ENCODE measurements at regions not wholly inside any gene's neighbourhood (a gene's known extent, or its start where the extent isn't known, plus 50 kb on each side); places are given as distances from the start of the nearest gene placed in this dataset.
"Not testable (repeated sequence)": the region's sequence is repeated elsewhere in the genome, so short reads cannot be mapped to it uniquely, and the experiment has no call there.

DNA sequence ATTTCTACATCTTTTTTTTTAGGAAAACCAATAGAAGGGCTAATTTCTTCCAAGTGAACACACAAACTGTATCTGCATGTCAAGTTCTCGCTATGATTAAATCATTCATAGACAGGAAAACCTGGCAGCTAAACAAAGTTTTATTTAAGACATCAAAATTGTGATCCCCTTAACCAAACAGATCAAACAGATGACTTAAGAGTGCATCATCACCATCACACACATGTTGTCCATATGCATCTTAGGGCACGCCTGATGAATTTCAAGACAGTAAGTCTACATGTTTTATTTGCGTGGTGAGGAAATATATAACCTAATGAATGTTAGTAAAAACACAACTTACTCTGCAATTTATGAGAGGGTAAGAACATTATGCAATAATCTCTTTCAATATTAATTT lies 317.0 kb upstream of the ANXA10 start:
- DNase-seq (no peak), ATAC-seq (no peak)
- Mint-ChIP-seq H3K9me3 (peaks cover 11% of the 10 kb centered on the region), H3K27me3 (ENCODE audit: low read depth) (no peaks in the 10 kb centered on the region), H3K4me3 (no peak overlapping the region), H3K36me3 (ENCODE audit: insufficient read depth) (no peaks in the 10 kb centered on the region), H3K4me1 (ENCODE audit: low read depth) (no peaks in the 10 kb centered on the region)

DNA sequence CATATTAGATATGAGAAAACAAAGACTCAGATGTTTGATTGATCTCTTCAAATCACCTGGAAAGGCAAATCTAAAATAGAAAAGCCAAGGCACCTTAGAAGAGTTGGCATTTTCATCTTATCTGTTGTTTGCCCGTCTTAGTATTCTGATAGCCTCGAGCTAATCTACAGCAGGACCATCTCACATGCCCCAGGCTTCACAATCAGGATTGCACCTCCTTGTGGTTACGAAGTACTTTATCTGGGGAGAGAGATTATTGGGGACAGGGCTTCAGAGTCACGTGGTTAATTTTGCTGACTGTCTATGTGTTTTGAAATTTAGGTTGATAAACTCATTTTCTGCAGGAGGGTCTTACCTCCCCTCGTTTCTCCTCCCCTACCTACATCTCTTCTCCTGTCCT lies 313.1 kb upstream of the ANXA10 start:
- DNase-seq (no peak), ATAC-seq (no peak)
- Mint-ChIP-seq H3K36me3 (ENCODE audit: insufficient read depth) (no peaks in the 10 kb centered on the region), H3K4me3 (no peak overlapping the region), H3K4me1 (ENCODE audit: low read depth) (no peaks in the 10 kb centered on the region), H3K9me3 (peaks cover 8% of the 10 kb centered on the region), H3K27me3 (ENCODE audit: low read depth) (no peaks in the 10 kb centered on the region)

DNA sequence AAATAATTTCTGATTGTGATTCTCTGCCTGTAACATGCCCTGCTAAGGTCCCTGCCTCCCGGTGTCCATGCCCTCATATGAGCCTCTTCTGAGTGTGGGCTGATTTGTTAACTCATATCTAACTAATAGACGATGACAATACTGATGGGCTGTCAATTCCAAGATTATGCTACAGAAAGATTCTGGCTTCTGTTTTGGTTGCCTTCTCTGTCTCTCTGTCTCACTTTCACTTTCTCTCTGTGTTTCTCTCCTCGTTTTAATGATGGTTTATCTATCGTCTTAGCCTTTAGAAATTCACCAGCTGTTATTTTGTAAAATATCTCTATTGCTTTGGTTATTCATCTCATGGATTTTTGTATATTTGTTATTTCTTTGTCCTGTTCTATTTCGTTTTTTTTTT lies 312.5 kb upstream of the ANXA10 start:
- Mint-ChIP-seq H3K4me3 (no peak overlapping the region), H3K9me3 (peaks cover 8% of the 10 kb centered on the region), H3K4me1 (ENCODE audit: low read depth) (no peaks in the 10 kb centered on the region), H3K36me3 (ENCODE audit: insufficient read depth) (no peaks in the 10 kb centered on the region), H3K27me3 (ENCODE audit: low read depth) (no peaks in the 10 kb centered on the region)
- ATAC-seq (no peak), DNase-seq (no peak)

DNA sequence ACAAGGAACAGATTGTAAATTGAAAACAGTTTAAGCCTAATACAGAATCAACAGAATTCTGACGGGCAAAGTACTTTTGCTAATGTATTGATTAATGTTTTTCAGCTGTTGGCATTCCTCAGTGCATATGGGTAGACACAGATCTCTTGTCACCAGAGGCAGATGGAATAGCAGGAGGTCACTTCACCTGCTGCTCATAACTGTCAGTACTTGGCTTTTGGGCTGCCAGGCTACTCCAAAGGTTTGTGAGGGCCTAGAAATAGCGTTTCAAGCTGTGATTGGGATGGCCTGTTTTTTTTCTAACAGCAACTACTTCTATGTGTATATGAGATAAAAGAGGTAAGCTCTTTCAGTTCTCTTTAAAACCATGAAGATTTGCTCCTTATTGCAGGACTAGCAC lies 307.5 kb upstream of the ANXA10 start:
- Mint-ChIP-seq H3K9me3 (peaks cover 6% of the 10 kb centered on the region), H3K4me3 (no peak overlapping the region), H3K4me1 (ENCODE audit: low read depth) (no peaks in the 10 kb centered on the region), H3K27me3 (ENCODE audit: low read depth) (no peaks in the 10 kb centered on the region), H3K36me3 (ENCODE audit: insufficient read depth) (no peaks in the 10 kb centered on the region)
- ATAC-seq: no peak
- DNase-seq: no peak

DNA sequence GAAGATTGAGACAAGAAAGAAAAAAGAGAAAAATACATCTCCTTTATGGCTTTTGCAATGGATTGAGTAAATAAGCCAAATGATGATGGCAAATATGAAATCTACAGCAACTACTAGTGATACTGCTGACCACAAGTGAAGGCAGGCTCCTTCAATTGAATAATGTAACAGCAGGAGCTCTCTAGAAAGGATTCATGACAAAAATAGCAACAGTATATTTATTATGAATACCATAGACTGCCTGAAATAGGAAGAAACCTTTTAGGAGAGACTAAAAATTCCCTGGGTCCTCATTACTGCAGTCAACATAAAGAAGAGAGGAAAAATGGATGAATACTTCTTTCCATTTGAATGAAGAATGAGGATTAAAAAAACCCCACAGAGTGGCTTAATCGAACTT lies 306.8 kb upstream of the ANXA10 start:
- no peak for DNase-seq
- no peak for ATAC-seq
- peaks cover 3% of the 10 kb centered on the region for H3K9me3 Mint-ChIP-seq
- H3K36me3 Mint-ChIP-seq (ENCODE audit: insufficient read depth): no peaks in the 10 kb centered on the region
- no peaks in the 10 kb centered on the region for H3K4me1 Mint-ChIP-seq (ENCODE audit: low read depth)
- no peaks in the 10 kb centered on the region for H3K27me3 Mint-ChIP-seq (ENCODE audit: low read depth)
- H3K4me3 Mint-ChIP-seq: no peak overlapping the region

DNA sequence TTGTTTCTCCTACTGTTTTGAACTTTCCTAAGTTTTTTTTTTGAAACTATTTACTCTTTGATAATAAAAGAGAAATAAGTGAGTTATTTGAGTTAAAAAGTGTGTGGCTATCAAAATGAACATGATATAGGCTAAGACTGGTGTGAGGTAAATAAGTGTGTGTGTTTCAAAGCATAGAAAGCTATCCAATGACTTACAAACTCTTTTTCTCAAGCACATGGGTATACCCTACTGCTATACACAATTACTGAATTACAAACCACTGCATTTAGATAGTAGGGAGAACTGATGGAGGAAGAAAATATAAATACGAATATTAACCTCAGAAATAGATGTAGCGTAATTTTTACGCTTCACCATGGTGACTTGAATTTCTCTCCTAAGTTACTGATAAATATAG lies 305.8 kb upstream of the ANXA10 start:
- no peaks in the 10 kb centered on the region for H3K27me3 Mint-ChIP-seq (ENCODE audit: low read depth)
- ATAC-seq: no peak
- H3K36me3 Mint-ChIP-seq (ENCODE audit: insufficient read depth): no peaks in the 10 kb centered on the region

DNA sequence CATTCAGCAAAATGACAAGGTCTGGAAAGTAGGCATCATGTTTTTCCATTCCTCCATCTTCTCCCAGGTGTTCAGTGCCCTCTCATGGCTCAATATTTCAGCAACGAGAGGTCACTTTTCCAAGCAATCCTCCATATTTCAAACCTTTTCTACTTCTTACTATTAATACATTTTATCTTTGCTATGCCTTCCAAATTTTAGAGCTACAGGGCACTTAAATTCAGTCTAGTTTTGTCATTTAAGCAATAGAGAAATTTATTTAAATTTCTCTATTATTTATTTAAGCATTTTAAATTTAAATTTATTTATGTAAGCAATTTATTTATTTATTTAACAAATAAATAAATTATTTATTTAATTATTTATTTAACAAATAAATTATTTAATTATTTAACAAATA lies 305.1 kb upstream of the ANXA10 start:
- Mint-ChIP-seq H3K4me1 (ENCODE audit: low read depth) (no peaks in the 10 kb centered on the region), H3K9me3 (peaks cover 3% of the 10 kb centered on the region), H3K27me3 (ENCODE audit: low read depth) (no peaks in the 10 kb centered on the region), H3K36me3 (ENCODE audit: insufficient read depth) (no peaks in the 10 kb centered on the region), H3K4me3 (no peak overlapping the region)
- no peak for DNase-seq
- ATAC-seq: no peak

More for the DNA sequence above, 305.8 kb upstream of the ANXA10 start:
- H3K4me3 Mint-ChIP-seq: no peak overlapping the region
- H3K4me1 Mint-ChIP-seq (ENCODE audit: low read depth): no peaks in the 10 kb centered on the region
- DNase-seq: no peak
- peaks cover 3% of the 10 kb centered on the region for H3K9me3 Mint-ChIP-seq

DNA sequence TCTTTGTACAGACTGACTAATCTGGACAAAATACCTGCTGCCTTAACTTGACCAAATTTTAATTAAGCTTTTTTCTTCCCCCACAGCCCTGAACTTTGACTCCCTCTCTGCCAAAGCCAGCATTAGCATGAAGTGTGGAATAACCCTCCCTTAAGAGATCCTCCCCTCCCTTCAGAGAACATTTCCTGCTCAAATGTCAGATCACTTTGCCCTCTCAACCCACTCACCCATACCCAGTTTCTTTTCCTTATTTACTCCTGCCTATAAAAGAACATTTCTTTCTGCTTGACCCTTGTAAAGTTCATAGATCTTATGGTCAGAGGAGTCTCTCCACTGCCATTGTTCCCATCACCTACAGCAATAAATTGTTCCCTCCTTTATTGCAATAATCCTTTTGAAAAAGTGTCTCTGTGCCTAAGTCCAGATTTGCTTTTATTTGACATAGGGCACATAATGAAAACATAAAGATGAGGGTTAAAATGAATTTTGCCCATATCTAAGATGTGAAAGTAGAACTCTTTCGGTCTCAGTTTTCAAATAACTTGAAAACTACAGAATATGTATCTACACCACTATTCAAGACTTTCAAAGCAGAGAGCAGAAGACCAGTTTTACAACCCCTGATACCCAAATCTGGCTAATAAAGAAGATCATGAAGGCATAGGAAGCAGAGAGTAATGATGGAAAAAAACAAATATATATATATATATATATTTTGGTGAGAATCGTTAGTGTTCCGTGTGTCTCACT lies 289.7 kb upstream of the ANXA10 start:
- Mint-ChIP-seq H3K4me3 (no peak overlapping the region), H3K36me3 (ENCODE audit: insufficient read depth) (no peaks in the 10 kb centered on the region), H3K27me3 (ENCODE audit: low read depth) (no peaks in the 10 kb centered on the region), H3K4me1 (ENCODE audit: low read depth) (no peaks in the 10 kb centered on the region), H3K9me3 (peaks cover 5% of the 10 kb centered on the region)
- no peak for ATAC-seq
- no peak for DNase-seq

DNA sequence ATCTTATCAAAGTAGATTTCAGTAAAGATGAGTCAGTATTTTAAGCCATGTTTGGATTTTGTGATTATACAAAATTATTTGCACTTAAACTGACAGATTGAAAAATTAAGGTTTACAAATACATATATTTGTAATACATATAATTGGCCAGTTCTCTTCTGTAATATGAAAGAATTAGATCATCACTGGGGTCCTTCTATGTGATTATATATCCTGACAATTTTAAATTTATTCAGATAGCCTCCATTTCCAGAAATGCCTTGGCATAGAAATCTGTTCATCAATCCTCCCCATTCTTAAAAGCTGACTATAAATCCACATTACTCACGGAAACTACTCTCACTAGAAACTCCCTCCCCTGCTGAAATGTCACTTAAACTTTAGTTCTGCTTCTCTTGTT lies 280.4 kb upstream of the ANXA10 start:
- ATAC-seq (no peak), DNase-seq (no peak)
- H3K27me3 Mint-ChIP-seq (ENCODE audit: low read depth): no peaks in the 10 kb centered on the region
- H3K36me3 Mint-ChIP-seq (ENCODE audit: insufficient read depth): no peaks in the 10 kb centered on the region
- no peaks in the 10 kb centered on the region for H3K4me1 Mint-ChIP-seq (ENCODE audit: low read depth)
- peaks cover 17% of the 10 kb centered on the region for H3K9me3 Mint-ChIP-seq
- no peak overlapping the region for H3K4me3 Mint-ChIP-seq

DNA sequence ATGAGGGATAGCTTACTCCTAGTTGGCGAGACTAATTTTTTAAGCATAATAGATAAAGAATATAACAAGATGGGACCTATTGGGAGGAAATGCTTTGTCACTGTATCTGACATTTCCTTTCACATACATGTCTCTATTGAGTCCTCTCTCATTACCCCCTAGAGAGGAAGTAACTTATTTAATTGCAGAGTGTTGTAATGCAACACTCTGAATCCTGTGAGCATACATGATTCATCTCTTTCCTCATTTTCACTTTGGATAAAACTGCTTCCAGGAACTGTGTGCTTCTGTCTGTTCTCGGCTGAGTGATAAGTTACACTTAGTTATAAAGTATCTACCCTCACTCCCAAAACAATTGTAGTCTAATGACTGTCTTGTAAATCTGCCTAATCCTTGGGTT lies 266.1 kb upstream of the ANXA10 start:
- no peak for DNase-seq
- Mint-ChIP-seq H3K9me3 (no peaks in the 10 kb centered on the region), H3K36me3 (ENCODE audit: insufficient read depth) (no peaks in the 10 kb centered on the region), H3K27me3 (ENCODE audit: low read depth) (no peaks in the 10 kb centered on the region), H3K4me1 (ENCODE audit: low read depth) (no peaks in the 10 kb centered on the region), H3K4me3 (no peak overlapping the region)
- ATAC-seq: no peak

DNA sequence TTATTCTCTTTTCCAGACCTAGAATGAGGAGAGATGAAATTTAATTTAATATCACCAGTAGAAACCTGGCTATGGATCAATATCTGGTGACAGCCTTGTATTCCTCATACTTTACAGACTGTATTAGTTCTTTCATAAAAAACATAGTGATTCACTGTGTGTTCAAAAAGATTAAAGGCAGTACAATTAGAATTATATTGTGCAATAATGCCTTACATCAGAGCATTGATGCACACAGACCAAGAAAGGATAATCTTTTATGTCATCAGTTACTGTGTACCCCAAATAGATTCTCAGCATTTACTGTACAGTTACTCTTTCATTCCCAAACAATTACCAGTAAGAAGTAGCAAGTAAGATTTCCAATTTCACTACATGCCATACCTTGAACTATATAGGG lies 260.5 kb upstream of the ANXA10 start:
- no peaks in the 10 kb centered on the region for H3K9me3 Mint-ChIP-seq
- no peak overlapping the region for H3K4me3 Mint-ChIP-seq
- H3K27me3 Mint-ChIP-seq (ENCODE audit: low read depth): no peaks in the 10 kb centered on the region
- ATAC-seq (no peak), DNase-seq (no peak)
- no peaks in the 10 kb centered on the region for H3K4me1 Mint-ChIP-seq (ENCODE audit: low read depth)
- H3K36me3 Mint-ChIP-seq (ENCODE audit: insufficient read depth): no peaks in the 10 kb centered on the region

DNA sequence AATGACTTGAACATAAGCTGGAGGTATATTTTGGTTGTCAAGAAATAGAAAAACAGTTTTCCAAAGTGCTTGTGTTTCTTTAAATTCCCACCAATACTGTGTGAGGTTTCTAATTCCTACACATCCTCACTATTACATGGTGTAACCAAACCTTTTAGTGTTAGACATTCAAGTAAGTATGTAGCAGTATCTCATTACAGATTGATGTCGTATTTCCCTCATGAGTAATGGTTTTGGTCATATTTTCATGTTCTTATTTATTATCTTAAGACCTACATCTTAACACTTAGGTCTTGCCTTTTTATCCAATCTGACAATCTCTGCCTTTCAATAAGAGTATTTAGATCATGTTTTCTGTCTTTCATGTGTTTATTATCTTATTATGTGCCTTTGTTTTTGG lies 253.7 kb upstream of the ANXA10 start:
- no peaks in the 10 kb centered on the region for H3K36me3 Mint-ChIP-seq (ENCODE audit: insufficient read depth)
- H3K4me1 Mint-ChIP-seq (ENCODE audit: low read depth): no peaks in the 10 kb centered on the region
- peaks cover 3% of the 10 kb centered on the region for H3K9me3 Mint-ChIP-seq
- H3K27me3 Mint-ChIP-seq (ENCODE audit: low read depth): no peaks in the 10 kb centered on the region
- no peak for DNase-seq
- no peak overlapping the region for H3K4me3 Mint-ChIP-seq
- no peak for ATAC-seq

DNA sequence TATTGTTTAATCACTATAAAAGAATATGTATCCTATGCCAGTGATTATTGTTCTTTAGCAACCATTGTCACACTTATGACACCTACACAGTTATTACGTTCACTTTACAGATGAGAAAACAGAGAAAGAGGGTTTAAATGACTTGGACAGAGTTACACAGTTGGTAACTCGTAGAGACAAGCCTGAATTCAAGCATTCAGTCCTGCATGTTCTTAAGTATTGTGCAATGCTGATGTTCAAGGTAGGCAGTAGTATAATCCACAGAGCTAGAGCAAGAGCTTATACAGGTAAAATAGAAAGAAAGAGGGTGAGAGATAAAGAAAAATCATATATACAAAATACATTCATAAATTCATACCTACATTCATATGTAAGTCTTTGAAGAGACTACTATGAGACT lies 249.8 kb upstream of the ANXA10 start:
- Mint-ChIP-seq H3K4me3 (no peak overlapping the region), H3K4me1 (ENCODE audit: low read depth) (no peaks in the 10 kb centered on the region), H3K36me3 (ENCODE audit: insufficient read depth) (no peaks in the 10 kb centered on the region), H3K27me3 (ENCODE audit: low read depth) (no peaks in the 10 kb centered on the region), H3K9me3 (peaks cover 3% of the 10 kb centered on the region)
- DNase-seq (no peak), ATAC-seq (no peak)

DNA sequence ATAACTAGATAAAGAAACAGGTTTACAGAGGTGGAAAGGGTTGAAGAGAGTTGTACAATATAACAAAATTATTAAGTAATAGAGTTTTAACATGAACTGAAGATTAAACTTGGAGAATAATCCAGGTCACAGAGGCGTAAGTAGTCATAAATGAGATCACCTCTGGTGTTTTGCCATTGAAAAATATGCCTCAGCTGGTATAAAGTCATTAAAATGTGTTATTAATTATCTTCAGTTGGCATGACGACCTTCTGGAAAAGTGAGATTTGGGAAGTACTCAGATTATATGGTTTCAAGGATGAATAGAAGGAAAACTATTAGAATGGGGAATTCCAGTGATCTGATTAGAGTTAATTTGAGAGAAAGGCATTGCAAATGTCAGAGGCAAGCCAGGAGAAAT lies 237.5 kb upstream of the ANXA10 start:
- ATAC-seq: no peak
- H3K36me3 Mint-ChIP-seq (ENCODE audit: insufficient read depth): no peaks in the 10 kb centered on the region
- no peaks in the 10 kb centered on the region for H3K27me3 Mint-ChIP-seq (ENCODE audit: low read depth)
- H3K9me3 Mint-ChIP-seq: peaks cover 7% of the 10 kb centered on the region
- H3K4me3 Mint-ChIP-seq: no peak overlapping the region
- no peaks in the 10 kb centered on the region for H3K4me1 Mint-ChIP-seq (ENCODE audit: low read depth)
- DNase-seq: no peak

DNA sequence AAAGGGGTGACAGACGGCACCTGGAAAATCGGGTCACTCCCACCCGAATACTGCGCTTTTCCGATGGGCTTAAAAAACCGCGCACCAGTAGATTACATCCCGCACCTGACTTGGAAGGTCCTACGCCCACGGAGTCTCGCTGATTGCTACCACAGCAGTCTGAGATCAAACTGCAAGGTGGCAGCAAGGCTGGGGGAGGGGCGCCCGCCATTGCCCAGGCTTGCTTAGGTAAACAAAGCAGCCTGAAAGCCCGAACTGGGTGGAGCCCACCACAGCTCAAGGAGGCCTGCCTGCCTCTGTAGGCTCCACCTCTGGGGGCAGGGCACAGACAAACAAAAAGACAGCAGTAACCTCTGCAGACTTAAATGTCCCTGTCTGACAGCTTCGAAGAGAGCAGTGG lies 234.2 kb upstream of the ANXA10 start:
- not testable (repeated sequence) for H3K4me1 Mint-ChIP-seq (ENCODE audit: low read depth); ATAC-seq; DNase-seq; H3K4me3 Mint-ChIP-seq; H3K27me3 Mint-ChIP-seq (ENCODE audit: low read depth); H3K36me3 Mint-ChIP-seq (ENCODE audit: insufficient read depth)
- H3K9me3 Mint-ChIP-seq: peaks cover 10% of the 10 kb centered on the region

DNA sequence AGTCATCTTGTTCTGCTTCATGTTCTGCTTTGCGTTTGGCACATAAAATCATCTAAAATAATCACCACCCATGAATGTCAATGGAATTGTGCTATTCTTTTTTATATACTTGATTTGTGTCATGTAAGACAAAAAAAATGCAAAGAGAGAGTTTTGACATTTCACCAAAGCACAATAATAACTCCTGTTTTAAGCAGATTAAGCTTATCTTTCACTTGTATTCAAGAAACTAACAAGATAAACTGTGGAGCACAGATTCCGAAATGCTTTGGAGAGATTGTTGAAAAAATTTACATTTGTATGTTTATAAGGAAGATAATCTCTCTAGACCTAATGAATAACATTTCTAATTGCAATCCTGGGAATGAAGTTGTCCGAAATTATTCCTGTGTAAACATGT lies 225.1 kb upstream of the ANXA10 start:
- no peaks in the 10 kb centered on the region for H3K27me3 Mint-ChIP-seq (ENCODE audit: low read depth)
- DNase-seq: no peak
- ATAC-seq: no peak
- no peaks in the 10 kb centered on the region for H3K4me1 Mint-ChIP-seq (ENCODE audit: low read depth)
- H3K9me3 Mint-ChIP-seq: no peaks in the 10 kb centered on the region
- no peak overlapping the region for H3K4me3 Mint-ChIP-seq
- H3K36me3 Mint-ChIP-seq (ENCODE audit: insufficient read depth): no peaks in the 10 kb centered on the region
